Heart left ventricle (tissue), 16 donors: ENCODE measurements at regions not wholly inside any gene's neighbourhood (a gene's known extent, or its start where the extent isn't known, plus 50 kb on each side); places are given as distances from the start of the nearest gene placed in this dataset.

Experiments
- ATAC-seq, 4 donors: fragments of 200-7000 bp; cut with Tn5 transposase; one replicate each; pipeline ENCODE4 v1.9.1; 2020 to 2022; ENCODE audit warnings: moderate library complexity in 4 of 4, mild to moderate bottlenecking in 3 of 4, moderate number of reproducible peaks in 1 of 4
- DNase-seq, 5 donors: peaks; one replicate each; pipeline ENCODE4 v3.0.0-alpha.2; 2020
- H3K27ac ChIP-seq, 12 donors: fragments of 200-600 bp; sonication (generic) in 4 of 12; one replicate each; pipeline versions ENCODE4 v1.5.0 to v1.8.0; 2016 to 2022; ENCODE audit warnings: mild to moderate bottlenecking in 2 of 12
- H3K27me3 ChIP-seq, 9 donors: fragments of 200-600 bp; sonication (generic) in 2 of 9; one replicate each; pipeline versions ENCODE4 v1.5.1 to v1.8.0; 2016 to 2022; ENCODE audit warnings: mild to moderate bottlenecking in 3 of 9
- H3K36me3 ChIP-seq, 9 donors: fragments of 200-600 bp; sonication (generic) in 2 of 9; one replicate each; pipeline versions ENCODE4 v1.5.0 to v1.8.0; 2018 to 2022; ENCODE audit warnings: mild to moderate bottlenecking in 2 of 9
- H3K4me1 ChIP-seq, 12 donors: fragments of 200-600 bp; sonication (generic) in 4 of 12; one replicate each; pipeline versions ENCODE4 v1.5.0 to v1.8.0; 2016 to 2022; ENCODE audit warnings: mild to moderate bottlenecking in 3 of 12
- H3K4me3 ChIP-seq, 12 donors: fragments of 200-600 bp; sonication (generic) in 4 of 12; one replicate each; pipeline versions ENCODE4 v1.5.0 to v1.8.0; 2017 to 2022; ENCODE audit warnings: mild to moderate bottlenecking in 9 of 12, moderate library complexity in 4 of 12
- H3K9me3 ChIP-seq, 12 donors: fragments of 200-600 bp; sonication (generic) in 4 of 12; one replicate each; pipeline versions ENCODE4 v1.5.0 to v1.8.0; 2016 to 2022; ENCODE audit warnings: mild to moderate bottlenecking in 1 of 12
- CTCF ChIP-seq, 12 donors: fragments of 200-600 bp; sonication (generic) in 4 of 12; IDR thresholded peaks; one replicate each; pipeline versions ENCODE4 v1.5.0 to v1.8.0; 2018 to 2022; ENCODE audit warnings: antibody characterized with exemption in 12 of 12, mild to moderate bottlenecking in 5 of 12
- POLR2A ChIP-seq, 2 donors: fragments of 450-650 bp; IDR thresholded peaks; one replicate each; pipeline ENCODE4 v1.6.1; 2017; ENCODE audit warnings: antibody characterized with exemption in 2 of 2, mild to moderate bottlenecking in 2 of 2, moderate library complexity in 2 of 2
- WGBS, 4 donors: extraction: QIAGEN DNeasy Blood & Tissue Kit in 2 of 4; methylation state at CpG; one replicate each; pipeline versions ENCODE4 v1.1.5 to v1.1.7; 2013 to 2018; 5-methylcytosine and 5-hydroxymethylcytosine counted together
- intact Hi-C, 10 donors: fragments of 100-400 bp; cut with DNase I; formaldehyde crosslinking; loops; one replicate each; pipeline versions ENCODE4 v1.11.1 to v1.14.2; 2022
- donor health status: ischemic (EF 13 %, LVEDD 7.1; RV severe dilation, severe dysfunction).
- donor health status: healthy with polysubstance abuse.
- donor health status: DM: no; HTN: yes; CAD: no.
- donor health status: DM: no; HTN: no; CAD: no.
- donor health status: ischemic (EF 25% LVEDD 6.9; RV normal size, moderate dysfunction).
- donor health status: ischemic (EF 25% LVEDD 5.7; RV mildly dilated, moderate dysfunction).
- donor health status: healthy.
- donor health status: DM: yes; HTN: yes; CAD: no.
- donor health status: ischemic (EF 35%, LVEDD 5.7; RV mildly dilated, moderate dysfunction).
- donor health status: nonischemic (EF 11% LVEDD 7.7; RV severe dilation, severe dysfunction).
- donor health status: DM: yes; HTN: yes; CAD: no.
- donor health status: PGD.
- donor health status: ischemic (EF 29% LVEDD 5.4; RV normal size, mild dysfunction).
- donor health status: nonischemic (EF 23%, LVEDD 6.1; RV moderate dilation, normal function).

- WGBS, 4 donors: 41 to 64% (median 45%) methylated on average over 4 to 5 of the region's 5 CpGs
- intact Hi-C loops: no loop called here
- no peak for DNase-seq
- Histone ChIP-seq H3K27ac (no peak overlapping the region), H3K27me3 (no peaks in the 10 kb centered on the region), H3K4me1 (peaks cover 0 to 15% (median 0%) of the 10 kb centered on the region in 12 donors), H3K4me3 (no peak overlapping the region), H3K36me3 (no peaks in the 10 kb centered on the region), H3K9me3 (no peaks in the 10 kb centered on the region)
- TF ChIP-seq POLR2A (IDR thresholded peaks at IDR 0.05) (no peak), CTCF (IDR thresholded peaks at IDR 0.05) (no peak)
- ATAC-seq: no peak
Observed at GRCh38 chrX:42934020-42934726, 156.2 kb upstream of the PPP1R2C start.

- intact Hi-C loops: no loop called here
- 76 to 94% (median 85%) methylated on average over 2 of the region's 2 CpGs for WGBS, 4 donors
- Histone ChIP-seq H3K36me3 (no peaks in the 10 kb centered on the region), H3K4me3 (no peak overlapping the region), H3K27ac (peak overlapping the region in 1 of 12 donors; percentile 77), H3K27me3 (peaks cover 0 to 5% (median 0%) of the 10 kb centered on the region in 9 donors), H3K4me1 (no peaks in the 10 kb centered on the region), H3K9me3 (peaks cover 0 to 4% (median 0%) of the 10 kb centered on the region in 12 donors)
- DNase-seq (no peak), ATAC-seq (no peak)
- TF ChIP-seq POLR2A (IDR thresholded peaks at IDR 0.05): no peak
- TF ChIP-seq CTCF (IDR thresholded peaks at IDR 0.05): no peak
Observed at GRCh38 chrX:42941671-42942070, 163.7 kb upstream of the PPP1R2C start.

DNA sequence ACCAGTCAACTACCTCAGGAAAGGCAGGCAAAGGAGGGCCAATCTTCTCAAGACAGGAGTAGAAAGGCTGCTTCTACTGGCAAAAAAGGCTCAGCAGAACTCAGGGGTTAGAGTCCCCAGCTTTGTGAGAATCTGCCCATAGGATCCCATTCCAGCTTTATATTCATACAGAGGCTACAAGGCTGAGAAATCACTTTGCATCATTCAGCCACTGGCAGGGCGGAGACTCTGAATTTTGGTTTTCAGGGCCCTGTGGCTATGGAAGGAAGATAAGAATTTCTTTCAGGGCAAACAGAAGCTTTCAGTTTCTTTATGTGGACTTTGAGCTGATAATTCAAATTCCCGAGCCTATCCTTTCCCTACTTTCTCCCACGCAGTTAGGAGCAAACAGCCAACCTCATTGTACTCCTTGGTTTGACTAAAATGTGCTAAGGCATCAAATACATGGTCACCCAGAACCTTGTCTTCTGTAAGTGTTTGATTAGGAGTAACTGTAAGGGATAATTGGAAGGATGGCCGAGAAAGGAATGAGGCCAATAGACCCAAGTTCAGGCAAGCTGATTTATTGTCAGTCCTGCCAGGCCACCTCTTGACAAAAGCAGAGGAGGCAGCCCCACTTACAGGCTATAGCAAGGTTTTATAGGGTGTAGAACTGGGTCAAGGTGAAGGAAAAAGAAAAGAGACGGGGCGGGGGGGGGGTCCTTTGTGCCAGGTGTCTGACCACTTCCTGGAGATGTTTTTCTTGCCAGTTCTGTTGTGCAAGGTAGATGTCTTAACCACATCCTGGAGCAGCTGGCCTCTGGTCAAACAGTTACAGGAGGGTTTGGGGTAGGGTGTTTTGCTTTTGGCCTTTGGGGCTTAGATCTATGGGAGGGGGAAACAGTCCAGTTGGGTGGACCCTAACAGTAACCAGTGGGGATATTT lies 165.3 kb upstream of the PPP1R2C start:
- H3K27me3 ChIP-seq: peaks cover 0 to 5% (median 0%) of the 10 kb centered on the region in 9 donors
- 76 to 86% (median 81%) methylated on average over 6 of the region's 6 CpGs for WGBS, 4 donors
- H3K9me3 ChIP-seq: peaks cover 0 to 4% (median 0%) of the 10 kb centered on the region in 12 donors
- intact Hi-C loops: no loop called here
- ATAC-seq (no peak), DNase-seq (no peak)
- peak overlapping the region in 1 of 12 donors; percentile 82 for H3K27ac ChIP-seq
- peaks cover 0 to 4% (median 0%) of the 10 kb centered on the region in 12 donors for H3K4me1 ChIP-seq
- TF ChIP-seq CTCF (IDR thresholded peaks at IDR 0.05) (no peak), POLR2A (IDR thresholded peaks at IDR 0.05) (no peak)
- H3K4me3 ChIP-seq: no peak overlapping the region
- H3K36me3 ChIP-seq: no peaks in the 10 kb centered on the region
